GM20000 (cell line): ENCODE measurements at regions not wholly inside any gene's neighbourhood (a gene's known extent, or its start where the extent isn't known, plus 50 kb on each side); places are given as distances from the start of the nearest gene placed in this dataset.

ENCODE experiments used
- DNase-seq: peaks from one replicate; pipeline ENCODE4 v3.0.0; 2012; ENCODE audit warnings: low spot score
- CTCF ChIP-seq: IDR thresholded peaks from 2 replicates; pipeline ENCODE4 v1.5.1; 2012; ENCODE audit warnings: mild to moderate bottlenecking, control low read depth; ENCODE audit errors: extremely low read depth, missing control alignments

- no peak for TF ChIP-seq CTCF
- no peak for DNase-seq
Observed at GRCh38 chr2:53181759-53182158, 585.8 kb upstream of the CHAC2 start.

GRCh38 chr2:53177327-53177726, 590.3 kb upstream of the CHAC2 start:
- TF ChIP-seq CTCF: no peak
- no peak for DNase-seq

GRCh38 chr2:53174539-53174938, 593.1 kb upstream of the CHAC2 start:
- no peak for TF ChIP-seq CTCF
- no peak for DNase-seq

- DNase-seq: no peak
- TF ChIP-seq CTCF: no peak
Observed at GRCh38 chr2:53173698-53174455, 593.7 kb upstream of the CHAC2 start.

GRCh38 chr2:53173091-53173490, 594.5 kb upstream of the CHAC2 start:
- TF ChIP-seq CTCF: no peak
- no peak for DNase-seq

- TF ChIP-seq CTCF: no peak
- no peak for DNase-seq
Observed at GRCh38 chr2:53170466-53170865, 597.1 kb upstream of the CHAC2 start.

- TF ChIP-seq CTCF: no peak
- DNase-seq: no peak
Observed at GRCh38 chr2:53167227-53167626, 600.4 kb upstream of the CHAC2 start.
